ENCODE measurements at regions not wholly inside any gene's neighbourhood (a gene's known extent, or its start where the extent isn't known, plus 50 kb on each side); places are given as distances from the start of the nearest gene placed in this dataset.

- H3K4me3 ChIP-seq (replicated peaks; ENCODE audit: low read depth, low read length): no peak overlapping the region
- no peak for TF ChIP-seq CTCF (IDR thresholded peaks at IDR 0.05; ENCODE audit: low read depth, low read length, missing control alignments)
- no peak for DNase-seq (ENCODE audit: extremely low read depth, low read depth)
These were observed 1041.3 kb downstream of the AMY1C start for GRCh38 chr1:104791030-104791429.

GRCh38 chr1:104794035-104794434 lies 1044.3 kb downstream of the AMY1C start:
- no peak for TF ChIP-seq CTCF (IDR thresholded peaks at IDR 0.05; ENCODE audit: low read depth, low read length, missing control alignments)
- no peak for DNase-seq (ENCODE audit: extremely low read depth, low read depth)
- no peak overlapping the region for H3K4me3 ChIP-seq (replicated peaks; ENCODE audit: low read depth, low read length)

- no peak for TF ChIP-seq CTCF (IDR thresholded peaks at IDR 0.05; ENCODE audit: low read depth, low read length, missing control alignments)
- no peak for DNase-seq (ENCODE audit: extremely low read depth, low read depth)
- no peak overlapping the region for H3K4me3 ChIP-seq (replicated peaks; ENCODE audit: low read depth, low read length)
These were observed 1046.2 kb downstream of the AMY1C start for GRCh38 chr1:104795931-104796330.

- H3K4me3 ChIP-seq (replicated peaks; ENCODE audit: low read depth, low read length): no peak overlapping the region
- no peak for TF ChIP-seq CTCF (IDR thresholded peaks at IDR 0.05; ENCODE audit: low read depth, low read length, missing control alignments)
- no peak for DNase-seq (ENCODE audit: extremely low read depth, low read depth)
These were observed 1048.3 kb downstream of the AMY1C start for GRCh38 chr1:104797982-104798381.

GRCh38 chr1:104801344-104801743 lies 1051.6 kb downstream of the AMY1C start:
- TF ChIP-seq CTCF (IDR thresholded peaks at IDR 0.05; ENCODE audit: low read depth, low read length, missing control alignments): no peak
- no peak for DNase-seq (ENCODE audit: extremely low read depth, low read depth)
- H3K4me3 ChIP-seq (replicated peaks; ENCODE audit: low read depth, low read length): no peak overlapping the region

GRCh38 chr1:104804147-104804546 lies 1054.4 kb downstream of the AMY1C start:
- DNase-seq (ENCODE audit: extremely low read depth, low read depth): no peak
- no peak overlapping the region for H3K4me3 ChIP-seq (replicated peaks; ENCODE audit: low read depth, low read length)
- no peak for TF ChIP-seq CTCF (IDR thresholded peaks at IDR 0.05; ENCODE audit: low read depth, low read length, missing control alignments)

GRCh38 chr1:104807590-104807989 lies 1057.9 kb downstream of the AMY1C start:
- no peak for DNase-seq (ENCODE audit: extremely low read depth, low read depth)
- TF ChIP-seq CTCF (IDR thresholded peaks at IDR 0.05; ENCODE audit: low read depth, low read length, missing control alignments): no peak
- no peak overlapping the region for H3K4me3 ChIP-seq (replicated peaks; ENCODE audit: low read depth, low read length)
